Body of pancreas (tissue), 4 donors: ENCODE measurements at regions not wholly inside any gene's neighbourhood (a gene's known extent, or its start where the extent isn't known, plus 50 kb on each side); places are given as distances from the start of the nearest gene placed in this dataset.

Source experiments
- POLR2A ChIP-seq, 3 donors: fragments of 450-650 bp; IDR thresholded peaks; one replicate each; pipeline ENCODE4 v1.6.1; 2016; ENCODE audit warnings: antibody characterized with exemption in 3 of 3, mild to moderate bottlenecking in 2 of 3
- TF ChIP-seq, protein P1 (sequence below), 7 experiments: fragments of 450-650 bp in 4 of 7; fragments of 200-600 bp in 3 of 7; sonication (generic) in 3 of 7; IDR thresholded peaks; one replicate each; pipeline ENCODE4 v1.5.1; 2016 to 2019; ENCODE audit warnings: antibody characterized with exemption in 7 of 7

DNA sequence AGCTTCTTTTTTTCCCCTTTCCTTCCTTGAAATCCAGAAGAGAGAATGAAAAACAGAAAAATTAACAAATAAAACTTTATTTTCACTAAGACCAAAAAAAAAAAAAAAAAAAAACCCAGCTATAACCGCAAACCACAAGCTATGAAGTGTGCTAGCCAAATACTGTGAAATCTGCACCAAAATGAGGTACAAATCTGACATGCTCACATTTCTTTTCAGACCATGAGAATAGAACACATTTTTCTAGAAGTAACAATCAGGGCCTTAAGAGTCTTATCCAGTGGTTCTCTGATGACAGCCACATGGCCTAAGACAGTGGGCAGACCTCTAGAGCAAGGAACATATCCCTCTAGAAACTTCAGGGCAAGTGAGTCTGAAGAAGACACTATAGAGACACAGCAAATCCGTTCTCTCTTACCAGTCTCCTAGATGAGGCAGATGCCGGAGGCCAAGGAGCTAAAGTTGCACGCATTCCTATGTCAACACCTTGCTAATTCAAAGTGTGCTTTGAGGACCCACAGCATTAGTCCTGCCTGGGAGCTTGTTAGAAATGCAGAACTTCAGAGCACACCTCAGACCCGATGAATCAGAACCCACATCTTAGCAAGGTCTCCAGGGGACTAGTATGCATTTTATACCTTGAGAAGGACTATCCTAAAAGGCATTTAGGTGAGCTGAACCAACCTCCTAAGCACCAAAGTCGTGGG lies 317.1 kb downstream of the MYCN start:
- TF ChIP-seq, protein P1, sequence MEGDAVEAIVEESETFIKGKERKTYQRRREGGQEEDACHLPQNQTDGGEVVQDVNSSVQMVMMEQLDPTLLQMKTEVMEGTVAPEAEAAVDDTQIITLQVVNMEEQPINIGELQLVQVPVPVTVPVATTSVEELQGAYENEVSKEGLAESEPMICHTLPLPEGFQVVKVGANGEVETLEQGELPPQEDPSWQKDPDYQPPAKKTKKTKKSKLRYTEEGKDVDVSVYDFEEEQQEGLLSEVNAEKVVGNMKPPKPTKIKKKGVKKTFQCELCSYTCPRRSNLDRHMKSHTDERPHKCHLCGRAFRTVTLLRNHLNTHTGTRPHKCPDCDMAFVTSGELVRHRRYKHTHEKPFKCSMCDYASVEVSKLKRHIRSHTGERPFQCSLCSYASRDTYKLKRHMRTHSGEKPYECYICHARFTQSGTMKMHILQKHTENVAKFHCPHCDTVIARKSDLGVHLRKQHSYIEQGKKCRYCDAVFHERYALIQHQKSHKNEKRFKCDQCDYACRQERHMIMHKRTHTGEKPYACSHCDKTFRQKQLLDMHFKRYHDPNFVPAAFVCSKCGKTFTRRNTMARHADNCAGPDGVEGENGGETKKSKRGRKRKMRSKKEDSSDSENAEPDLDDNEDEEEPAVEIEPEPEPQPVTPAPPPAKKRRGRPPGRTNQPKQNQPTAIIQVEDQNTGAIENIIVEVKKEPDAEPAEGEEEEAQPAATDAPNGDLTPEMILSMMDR (IDR thresholded peaks at IDR 0.05), result no peak
- TF ChIP-seq POLR2A (IDR thresholded peaks at IDR 0.05), result no peak
